ENCODE measurements at regions not wholly inside any gene's neighbourhood (a gene's known extent, or its start where the extent isn't known, plus 50 kb on each side); places are given as distances from the start of the nearest gene placed in this dataset.

DNA sequence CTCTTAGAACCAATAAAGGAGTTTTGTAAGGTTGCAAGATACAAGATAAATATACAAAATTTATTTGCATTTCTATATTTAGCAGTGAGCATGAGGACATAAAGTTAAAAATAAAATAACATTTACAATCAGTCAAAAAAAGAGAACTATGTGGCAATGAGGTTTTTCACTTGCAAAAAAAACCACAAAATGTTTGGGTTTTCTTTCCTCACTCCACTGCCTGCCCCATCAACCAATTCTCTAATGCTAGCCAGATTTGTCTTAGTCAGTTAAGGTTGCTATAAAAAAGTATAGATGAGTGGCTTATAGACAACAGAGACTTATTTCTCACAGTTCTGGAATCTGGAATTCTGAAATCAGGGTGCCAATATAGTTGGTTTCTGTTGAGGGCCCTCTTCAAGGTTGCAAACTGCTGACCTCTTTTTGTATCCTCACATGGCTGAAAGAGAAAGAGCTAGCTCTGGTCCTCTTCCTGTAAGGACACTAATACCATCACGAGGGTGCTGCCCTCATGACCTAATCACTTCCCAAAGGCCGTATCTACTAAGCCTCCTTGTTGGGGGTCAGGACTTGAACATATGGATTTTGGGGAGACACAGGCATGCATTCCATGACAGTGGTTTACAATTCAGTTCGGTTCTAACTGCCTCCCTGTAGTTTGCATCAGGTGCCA lies 566.2 kb downstream of the GALR1 start:
- TF ChIP-seq EZH2 (IDR thresholded peaks at IDR 0.05; ENCODE audit: low read length, missing control alignments): no peak
- TF ChIP-seq, protein P1, sequence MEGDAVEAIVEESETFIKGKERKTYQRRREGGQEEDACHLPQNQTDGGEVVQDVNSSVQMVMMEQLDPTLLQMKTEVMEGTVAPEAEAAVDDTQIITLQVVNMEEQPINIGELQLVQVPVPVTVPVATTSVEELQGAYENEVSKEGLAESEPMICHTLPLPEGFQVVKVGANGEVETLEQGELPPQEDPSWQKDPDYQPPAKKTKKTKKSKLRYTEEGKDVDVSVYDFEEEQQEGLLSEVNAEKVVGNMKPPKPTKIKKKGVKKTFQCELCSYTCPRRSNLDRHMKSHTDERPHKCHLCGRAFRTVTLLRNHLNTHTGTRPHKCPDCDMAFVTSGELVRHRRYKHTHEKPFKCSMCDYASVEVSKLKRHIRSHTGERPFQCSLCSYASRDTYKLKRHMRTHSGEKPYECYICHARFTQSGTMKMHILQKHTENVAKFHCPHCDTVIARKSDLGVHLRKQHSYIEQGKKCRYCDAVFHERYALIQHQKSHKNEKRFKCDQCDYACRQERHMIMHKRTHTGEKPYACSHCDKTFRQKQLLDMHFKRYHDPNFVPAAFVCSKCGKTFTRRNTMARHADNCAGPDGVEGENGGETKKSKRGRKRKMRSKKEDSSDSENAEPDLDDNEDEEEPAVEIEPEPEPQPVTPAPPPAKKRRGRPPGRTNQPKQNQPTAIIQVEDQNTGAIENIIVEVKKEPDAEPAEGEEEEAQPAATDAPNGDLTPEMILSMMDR (conservative IDR thresholded peaks at IDR 0.05 in 1 of 2, IDR thresholded peaks at IDR 0.05 in 1 of 2; ENCODE audit: low read depth in 1 of 2, low read length in 2 of 2): no peak
- Histone ChIP-seq H3K79me2 (ENCODE audit: control insufficient read depth, insufficient read depth, low read length) (no peaks in the 10 kb centered on the region), H2AFZ (ENCODE audit: low read length) (no peak overlapping the region), H4K20me1 (ENCODE audit: control insufficient read depth, extremely low read depth, insufficient read depth, low read length) (no peaks in the 10 kb centered on the region), H3K27ac (ENCODE audit: insufficient read depth, low read length) (no peak overlapping the region), H3K27me3 (ENCODE audit: control insufficient read depth, insufficient read depth, low read length) (no peaks in the 10 kb centered on the region), H3K4me2 (ENCODE audit: extremely low read depth, insufficient read depth, low read length) (no peak overlapping the region), H3K4me1 (ENCODE audit: control insufficient read depth, extremely low read depth, insufficient read depth, low read length) (no peaks in the 10 kb centered on the region), H3K9me3 (ENCODE audit: control insufficient read depth, insufficient read depth, low read depth, low read length) (no peaks in the 10 kb centered on the region), H3K9ac (ENCODE audit: insufficient read depth, low read length) (no peak overlapping the region), H3K36me3 (ENCODE audit: control insufficient read depth, insufficient read depth, low read length) (no peaks in the 10 kb centered on the region), H3K4me3 (replicated peaks in 1 of 4; ENCODE audit: control extremely low read depth in 1 of 4, insufficient read depth in 1 of 4, low read depth in 3 of 4, low read length in 4 of 4) (no peak overlapping the region)
- DNase-seq (ENCODE audit: low read depth in 2 of 2): no peak

DNA sequence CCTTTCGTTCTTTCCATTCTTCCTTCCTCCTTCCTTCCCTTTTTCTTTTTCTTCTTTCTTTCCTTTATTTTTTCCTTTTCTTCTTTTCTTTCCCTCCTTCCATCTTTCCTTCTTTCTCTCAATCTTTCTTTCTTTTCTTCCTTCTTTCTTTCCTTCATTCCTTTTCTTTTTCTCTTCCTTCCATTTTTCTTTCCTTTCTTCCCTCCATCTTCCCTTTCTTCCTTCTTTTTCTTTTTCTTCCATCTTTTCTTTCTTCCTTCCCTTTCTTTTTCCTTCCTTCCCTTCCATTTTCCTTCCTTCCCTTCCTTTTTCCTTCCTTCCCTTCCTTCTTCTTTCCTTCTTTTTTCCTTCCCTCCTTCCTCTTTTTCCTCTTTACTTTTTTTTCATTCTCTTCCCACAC lies 568.7 kb downstream of the GALR1 start:
- Histone ChIP-seq H3K4me1 (ENCODE audit: control insufficient read depth, extremely low read depth, insufficient read depth, low read length) (no peaks in the 10 kb centered on the region), H4K20me1 (ENCODE audit: control insufficient read depth, extremely low read depth, insufficient read depth, low read length) (no peaks in the 10 kb centered on the region), H3K9ac (ENCODE audit: insufficient read depth, low read length) (no peak overlapping the region), H3K9me3 (ENCODE audit: control insufficient read depth, insufficient read depth, low read depth, low read length) (no peaks in the 10 kb centered on the region), H3K4me3 (replicated peaks in 1 of 4; ENCODE audit: control extremely low read depth in 1 of 4, insufficient read depth in 1 of 4, low read depth in 3 of 4, low read length in 4 of 4) (no peak overlapping the region), H3K4me2 (ENCODE audit: extremely low read depth, insufficient read depth, low read length) (no peak overlapping the region), H3K79me2 (ENCODE audit: control insufficient read depth, insufficient read depth, low read length) (no peaks in the 10 kb centered on the region), H2AFZ (ENCODE audit: low read length) (no peak overlapping the region), H3K36me3 (ENCODE audit: control insufficient read depth, insufficient read depth, low read length) (no peaks in the 10 kb centered on the region), H3K27ac (ENCODE audit: insufficient read depth, low read length) (no peak overlapping the region), H3K27me3 (ENCODE audit: control insufficient read depth, insufficient read depth, low read length) (no peaks in the 10 kb centered on the region)
- TF ChIP-seq, protein P1 (conservative IDR thresholded peaks at IDR 0.05 in 1 of 2, IDR thresholded peaks at IDR 0.05 in 1 of 2; ENCODE audit: low read depth in 1 of 2, low read length in 2 of 2): no peak
- TF ChIP-seq EZH2 (IDR thresholded peaks at IDR 0.05; ENCODE audit: low read length, missing control alignments): no peak
- no peak for DNase-seq (ENCODE audit: low read depth in 2 of 2)

DNA sequence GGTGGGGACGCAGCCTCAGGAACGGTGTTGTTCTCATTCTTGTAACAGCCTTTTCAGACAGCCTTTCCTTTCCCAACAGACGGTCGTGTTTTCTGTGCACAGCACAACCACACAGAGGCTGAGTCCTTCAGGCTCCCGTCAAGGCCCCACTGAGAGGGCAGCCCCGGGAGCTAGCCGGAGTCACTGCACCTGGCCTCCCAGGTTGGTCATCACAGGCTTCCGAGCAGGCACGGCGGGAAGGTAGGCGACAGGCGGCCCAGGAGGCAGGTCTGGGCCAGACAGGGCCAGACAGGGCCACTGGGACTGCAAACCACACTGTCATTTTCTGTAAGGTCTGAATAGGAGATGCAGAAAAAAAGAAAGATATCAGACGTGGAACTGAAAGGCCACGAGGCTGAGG lies 570.8 kb downstream of the GALR1 start:
- H3K9me3 ChIP-seq (ENCODE audit: control insufficient read depth, insufficient read depth, low read depth, low read length): no peaks in the 10 kb centered on the region
- H3K4me1 ChIP-seq (ENCODE audit: control insufficient read depth, extremely low read depth, insufficient read depth, low read length): no peaks in the 10 kb centered on the region
- H3K9ac ChIP-seq (ENCODE audit: insufficient read depth, low read length): no peak overlapping the region
- no peak overlapping the region for H3K4me3 ChIP-seq (replicated peaks in 1 of 4; ENCODE audit: control extremely low read depth in 1 of 4, insufficient read depth in 1 of 4, low read depth in 3 of 4, low read length in 4 of 4)
- no peaks in the 10 kb centered on the region for H3K27me3 ChIP-seq (ENCODE audit: control insufficient read depth, insufficient read depth, low read length)
- DNase-seq (ENCODE audit: low read depth in 2 of 2): no peak
- no peaks in the 10 kb centered on the region for H4K20me1 ChIP-seq (ENCODE audit: control insufficient read depth, extremely low read depth, insufficient read depth, low read length)
- H3K36me3 ChIP-seq (ENCODE audit: control insufficient read depth, insufficient read depth, low read length): no peaks in the 10 kb centered on the region
- no peak overlapping the region for H3K27ac ChIP-seq (ENCODE audit: insufficient read depth, low read length)
- no peak overlapping the region for H2AFZ ChIP-seq (ENCODE audit: low read length)
- no peak overlapping the region for H3K4me2 ChIP-seq (ENCODE audit: extremely low read depth, insufficient read depth, low read length)
- no peak for TF ChIP-seq EZH2 (IDR thresholded peaks at IDR 0.05; ENCODE audit: low read length, missing control alignments)
- TF ChIP-seq, protein P1 (conservative IDR thresholded peaks at IDR 0.05 in 1 of 2, IDR thresholded peaks at IDR 0.05 in 1 of 2; ENCODE audit: low read depth in 1 of 2, low read length in 2 of 2): no peak
- no peaks in the 10 kb centered on the region for H3K79me2 ChIP-seq (ENCODE audit: control insufficient read depth, insufficient read depth, low read length)

Data from fibroblast of lung (primary cell).